Cardiac fibroblast (primary cell): ENCODE measurements at regions not wholly inside any gene's neighbourhood (a gene's known extent, or its start where the extent isn't known, plus 50 kb on each side); places are given as distances from the start of the nearest gene placed in this dataset.
A peak's percentile ranks its signal among the peaks of the same experiment; 100 is the strongest.

Experiments used
- DNase-seq, 2 donors: peaks; one replicate each; pipeline versions ENCODE4 v3.0.0 to v3.0.0-alpha.2; 2010; ENCODE audit warnings: low read depth in 2 of 2
- H3K4me3 ChIP-seq, 2 donors: replicated peaks in 1 of 2; 1 replicate in 1 of 2; 2 replicates in 1 of 2; pipeline ENCODE4 v1.5.1; 2011; ENCODE audit warnings: low read depth in 2 of 2, low read length in 2 of 2, mild to moderate bottlenecking in 2 of 2, moderate library complexity in 1 of 2
- TF ChIP-seq, protein P1 (sequence below): IDR thresholded peaks from one replicate; pipeline ENCODE4 v1.5.1; 2011; ENCODE audit warnings: low read depth, mild to moderate bottlenecking, low read length, inconsistent platforms

DNA sequence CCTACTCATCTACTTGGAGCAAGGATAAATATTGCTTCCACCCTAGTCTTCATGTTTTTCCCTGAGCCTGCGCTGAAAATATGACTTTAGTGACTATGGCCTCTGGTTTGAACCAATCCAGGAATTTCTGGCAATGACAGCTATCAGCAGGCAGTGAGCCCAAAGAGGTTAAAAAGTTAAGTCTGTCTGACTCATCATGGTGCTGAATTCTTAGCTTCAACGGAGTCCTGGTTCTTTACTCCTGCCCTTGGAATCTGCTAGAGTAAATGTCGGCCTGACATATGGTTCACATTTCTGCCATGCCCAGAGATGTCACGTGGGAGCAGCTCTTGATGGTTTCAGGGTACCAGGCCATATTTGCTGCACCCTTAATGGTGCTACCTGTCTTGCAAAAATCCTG lies 351.6 kb upstream of the PLXNA2 start:
- H3K4me3 ChIP-seq = no peak overlapping the region
- TF ChIP-seq, protein P1, sequence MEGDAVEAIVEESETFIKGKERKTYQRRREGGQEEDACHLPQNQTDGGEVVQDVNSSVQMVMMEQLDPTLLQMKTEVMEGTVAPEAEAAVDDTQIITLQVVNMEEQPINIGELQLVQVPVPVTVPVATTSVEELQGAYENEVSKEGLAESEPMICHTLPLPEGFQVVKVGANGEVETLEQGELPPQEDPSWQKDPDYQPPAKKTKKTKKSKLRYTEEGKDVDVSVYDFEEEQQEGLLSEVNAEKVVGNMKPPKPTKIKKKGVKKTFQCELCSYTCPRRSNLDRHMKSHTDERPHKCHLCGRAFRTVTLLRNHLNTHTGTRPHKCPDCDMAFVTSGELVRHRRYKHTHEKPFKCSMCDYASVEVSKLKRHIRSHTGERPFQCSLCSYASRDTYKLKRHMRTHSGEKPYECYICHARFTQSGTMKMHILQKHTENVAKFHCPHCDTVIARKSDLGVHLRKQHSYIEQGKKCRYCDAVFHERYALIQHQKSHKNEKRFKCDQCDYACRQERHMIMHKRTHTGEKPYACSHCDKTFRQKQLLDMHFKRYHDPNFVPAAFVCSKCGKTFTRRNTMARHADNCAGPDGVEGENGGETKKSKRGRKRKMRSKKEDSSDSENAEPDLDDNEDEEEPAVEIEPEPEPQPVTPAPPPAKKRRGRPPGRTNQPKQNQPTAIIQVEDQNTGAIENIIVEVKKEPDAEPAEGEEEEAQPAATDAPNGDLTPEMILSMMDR = no peak
- DNase-seq = peak in 1 of 2 donors; percentile 2

DNA sequence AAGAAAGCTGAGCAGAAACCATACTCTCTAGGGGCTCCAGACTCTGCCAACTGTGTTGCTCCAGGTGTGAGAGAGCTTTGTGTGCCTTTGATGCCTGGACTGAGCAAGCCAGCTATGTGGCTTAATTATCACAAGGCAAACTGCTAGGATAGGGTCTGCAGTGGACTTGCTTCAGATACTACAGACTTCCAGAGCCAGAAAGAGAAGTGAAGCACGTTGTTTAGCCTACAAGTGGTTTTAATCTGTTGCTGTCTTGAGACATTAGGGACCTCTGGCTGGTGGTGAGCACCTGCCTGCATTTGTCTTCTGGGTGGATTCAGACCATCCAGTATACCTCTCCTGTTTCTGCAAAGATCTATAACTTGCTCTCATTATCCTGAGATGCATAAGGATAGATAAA lies 353.4 kb upstream of the PLXNA2 start:
- no peak for DNase-seq
- no peak overlapping the region for H3K4me3 ChIP-seq
- TF ChIP-seq, protein P1 = no peak

DNA sequence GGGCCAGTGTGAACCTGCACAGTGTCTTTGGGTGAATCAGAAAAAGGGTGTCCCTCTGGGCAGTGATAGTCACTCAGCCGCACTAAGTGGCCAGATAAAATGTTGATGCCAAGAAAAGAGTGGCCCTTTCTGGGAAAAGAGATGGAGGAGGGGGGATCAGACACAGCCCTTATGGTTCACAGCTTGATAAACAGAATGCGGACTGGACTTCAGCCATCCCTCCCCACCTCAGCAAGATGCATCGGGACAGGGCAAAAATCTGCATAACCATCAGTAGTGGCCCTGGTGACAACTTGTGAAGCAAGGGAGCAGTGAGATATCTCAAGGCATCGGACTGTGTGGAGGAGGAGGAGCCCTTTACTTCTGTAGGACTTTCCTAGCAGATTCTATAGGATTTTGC lies 353.8 kb upstream of the PLXNA2 start:
- H3K4me3 ChIP-seq = no peak overlapping the region
- TF ChIP-seq, protein P1 = no peak
- no peak for DNase-seq

DNA sequence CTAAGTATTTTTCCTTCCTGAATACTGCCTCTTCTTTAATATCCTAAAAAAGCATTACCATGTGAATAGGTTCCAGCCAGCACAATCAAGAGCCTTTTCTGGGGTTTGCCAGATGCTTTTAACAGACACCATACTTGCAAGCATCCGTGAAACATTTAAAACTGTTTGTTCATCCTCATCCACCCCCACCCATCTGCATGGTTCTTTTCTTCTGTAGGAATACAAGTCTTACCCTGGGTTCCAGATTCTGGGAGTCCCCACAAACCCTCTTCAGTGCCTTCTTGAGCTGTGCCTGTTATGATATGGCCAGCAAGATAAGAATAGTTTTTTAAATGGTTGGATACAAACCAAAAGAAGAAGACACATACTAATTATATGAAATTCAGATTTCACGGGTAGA lies 354.9 kb upstream of the PLXNA2 start:
- TF ChIP-seq, protein P1 = no peak
- no peak overlapping the region for H3K4me3 ChIP-seq
- no peak for DNase-seq

DNA sequence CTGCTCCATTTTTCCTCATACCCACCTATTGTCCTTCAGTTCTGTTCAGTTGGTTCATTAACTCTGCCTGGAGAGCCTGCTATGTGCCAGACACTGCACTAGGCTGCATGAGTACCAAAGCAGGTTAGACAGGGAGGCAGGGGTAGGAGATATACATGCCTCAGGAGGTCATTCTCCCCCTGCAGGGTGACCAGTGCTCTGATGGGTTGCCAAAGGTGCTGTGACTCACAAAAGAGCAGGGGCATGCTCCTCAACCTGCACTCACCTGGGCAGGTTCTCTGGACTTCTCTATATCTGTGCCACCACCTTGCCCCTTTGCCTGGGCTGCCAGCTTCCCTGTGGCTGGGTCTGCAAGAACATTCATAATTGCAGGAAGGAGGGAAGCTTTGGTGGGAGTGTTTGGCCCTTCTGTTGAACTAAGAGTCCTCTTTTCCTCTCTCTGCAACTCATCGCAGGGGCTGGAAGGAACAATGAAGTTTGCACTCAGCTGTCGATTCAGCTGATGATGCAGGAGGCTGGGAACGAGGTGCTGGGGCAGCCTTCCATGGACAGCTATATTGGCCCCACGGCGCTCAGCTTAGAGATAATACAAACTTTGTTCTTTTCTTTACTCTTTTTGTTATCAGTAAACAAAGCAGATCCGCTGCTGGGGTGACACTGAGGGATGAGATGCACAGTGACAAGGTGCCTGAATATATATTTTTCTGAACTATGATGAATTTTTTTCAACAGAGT lies 356.4 kb upstream of the PLXNA2 start:
- no peak overlapping the region for H3K4me3 ChIP-seq
- DNase-seq = no peak
- TF ChIP-seq, protein P1 = no peak

DNA sequence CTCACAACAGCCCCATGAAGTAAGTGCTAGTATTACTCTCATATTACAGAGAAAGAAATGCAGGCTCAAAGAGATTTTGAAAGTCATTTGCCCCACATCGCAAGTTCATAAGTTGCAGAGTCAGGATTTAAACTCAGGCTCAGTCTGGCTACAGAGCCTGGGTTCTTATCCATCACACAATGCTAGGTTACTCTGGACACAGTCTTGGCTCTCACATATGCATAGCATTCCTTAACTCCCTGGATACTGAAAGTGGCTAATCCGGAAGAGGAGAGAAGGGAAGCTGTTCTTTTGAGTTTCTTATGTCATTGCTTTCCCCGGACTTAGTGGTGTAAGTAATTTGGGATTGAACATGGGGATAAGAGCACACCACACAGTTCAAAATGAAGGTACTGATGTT lies 357.4 kb upstream of the PLXNA2 start:
- peak in 1 of 2 donors; percentile 6 for DNase-seq
- H3K4me3 ChIP-seq = no peak overlapping the region
- TF ChIP-seq, protein P1 = no peak

DNA sequence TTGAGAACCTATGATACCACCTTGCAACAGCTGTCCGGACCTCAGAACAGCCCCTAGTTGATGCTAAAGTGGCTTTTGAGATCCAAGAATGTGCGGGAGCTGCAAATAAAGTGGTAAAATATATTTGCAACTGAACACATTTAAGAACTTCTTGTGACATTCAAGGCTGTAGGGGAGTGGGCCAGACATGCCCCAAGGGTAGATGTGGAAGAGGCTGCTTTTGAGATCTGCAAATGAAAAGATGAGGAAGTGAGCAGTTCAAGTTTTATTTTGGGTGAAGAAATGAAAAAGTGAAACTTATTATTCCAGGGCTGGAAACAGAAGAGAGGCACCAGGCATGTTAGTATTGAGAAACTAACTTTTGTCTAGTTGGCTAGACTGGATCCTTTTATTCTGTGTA lies 359.5 kb upstream of the PLXNA2 start:
- no peak overlapping the region for H3K4me3 ChIP-seq

More for the DNA sequence above, 359.5 kb upstream of the PLXNA2 start:
- no peak for DNase-seq
- TF ChIP-seq, protein P1 = no peak
